AG08396 (cell line): ENCODE measurements at regions not wholly inside any gene's neighbourhood (a gene's known extent, or its start where the extent isn't known, plus 50 kb on each side); places are given as distances from the start of the nearest gene placed in this dataset.

Experiments
- DNase-seq: peaks from one replicate; pipeline ENCODE4 v3.0.0; 2012; ENCODE audit warnings: low spot score, mixed read lengths

DNA sequence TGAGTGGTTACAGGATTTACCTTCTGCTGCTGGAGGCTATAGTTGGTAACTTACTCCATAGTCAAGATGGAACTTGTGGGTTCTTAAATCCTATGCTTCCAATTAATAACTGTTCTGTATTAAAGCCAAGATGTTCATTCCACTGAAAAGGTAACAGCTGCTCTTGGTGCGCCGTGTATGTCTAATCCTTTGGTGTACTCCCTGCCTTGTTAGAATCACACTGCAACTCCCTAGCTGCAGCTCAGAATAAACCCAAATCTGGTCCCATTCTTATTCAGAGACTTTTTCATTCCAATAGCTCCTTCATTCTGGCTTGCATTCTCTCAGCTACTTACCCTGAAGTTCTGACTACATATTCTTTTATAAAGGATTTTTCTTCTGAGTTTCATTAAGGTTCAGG lies 1355.5 kb downstream of the MAT2B start:
- DNase-seq: no peak

DNA sequence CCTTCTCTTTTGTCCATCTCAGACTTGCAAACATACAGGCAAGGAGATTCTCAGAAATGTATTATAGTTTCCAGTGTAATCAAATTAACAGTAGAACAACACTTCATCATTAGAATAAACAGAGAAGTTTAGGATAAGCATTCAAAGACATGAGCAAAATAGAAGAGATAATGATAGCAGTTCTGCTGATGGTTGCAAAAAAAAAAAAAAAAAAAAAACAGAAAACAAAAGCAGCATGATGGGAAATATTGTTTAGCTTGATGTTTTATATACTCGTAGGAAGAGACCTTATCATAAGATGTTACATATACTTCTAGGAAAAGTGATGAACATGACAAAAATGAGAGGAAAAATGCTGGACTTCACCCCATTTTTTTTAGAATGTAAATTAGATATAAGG lies 1356.2 kb downstream of the MAT2B start:
- DNase-seq: no peak

DNA sequence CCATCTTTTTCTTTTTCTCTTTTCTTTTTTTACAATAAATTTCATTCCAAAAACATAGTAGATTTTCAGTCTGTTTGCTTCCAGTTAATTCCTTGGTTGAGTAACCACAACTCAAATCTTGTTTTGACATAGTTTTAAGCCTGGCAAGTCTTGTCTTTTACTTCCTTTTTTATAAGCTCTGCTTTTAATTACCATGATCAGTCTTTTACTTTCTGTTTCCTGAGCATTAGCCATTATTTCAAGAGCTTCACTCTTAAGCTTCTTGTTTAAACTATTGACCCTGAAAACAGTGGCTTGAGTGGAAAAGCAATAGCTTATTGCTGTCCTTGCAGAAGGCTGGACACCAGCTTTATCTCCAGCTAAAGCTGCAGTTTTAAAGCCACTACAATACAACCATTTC lies 1363.3 kb downstream of the MAT2B start:
- no peak for DNase-seq

DNA sequence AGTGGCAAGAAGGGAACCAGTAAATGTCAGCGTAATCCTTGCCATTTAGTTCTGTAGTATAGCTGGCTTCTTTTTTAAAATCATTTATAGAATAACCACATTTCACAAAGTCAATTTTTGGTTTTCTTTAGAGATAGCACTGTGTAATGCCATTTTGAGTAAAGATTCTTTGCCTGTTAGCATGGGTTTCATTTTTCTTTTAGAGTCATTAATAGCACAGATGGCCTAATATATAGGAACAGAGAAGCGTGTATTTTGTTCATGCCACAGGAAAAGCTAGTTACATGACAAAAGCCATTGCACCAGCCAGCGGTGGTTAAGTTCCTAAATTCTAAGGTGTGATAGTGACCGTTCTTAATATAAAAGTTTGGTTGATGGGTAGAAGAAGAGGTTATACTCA lies 1363.9 kb downstream of the MAT2B start:
- no peak for DNase-seq

DNA sequence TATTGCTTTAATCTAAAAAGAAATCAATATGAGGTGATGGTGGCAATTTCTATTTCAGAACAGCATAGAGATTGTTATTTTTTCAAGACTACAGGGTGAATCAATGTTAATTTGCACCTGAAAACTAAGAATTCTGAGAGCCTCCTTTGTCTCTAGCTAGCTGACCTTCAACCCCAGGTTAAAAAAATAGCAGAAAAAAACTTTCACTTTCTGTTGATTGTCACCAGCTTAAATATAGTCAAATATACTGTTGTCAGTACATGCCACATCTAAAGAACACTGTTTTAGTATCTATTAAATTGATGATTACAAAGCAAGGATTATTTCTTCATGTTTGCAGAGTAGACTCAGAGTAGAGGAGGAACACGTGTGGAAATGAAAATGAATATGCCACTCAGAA lies 1371.4 kb downstream of the MAT2B start:
- no peak for DNase-seq

DNA sequence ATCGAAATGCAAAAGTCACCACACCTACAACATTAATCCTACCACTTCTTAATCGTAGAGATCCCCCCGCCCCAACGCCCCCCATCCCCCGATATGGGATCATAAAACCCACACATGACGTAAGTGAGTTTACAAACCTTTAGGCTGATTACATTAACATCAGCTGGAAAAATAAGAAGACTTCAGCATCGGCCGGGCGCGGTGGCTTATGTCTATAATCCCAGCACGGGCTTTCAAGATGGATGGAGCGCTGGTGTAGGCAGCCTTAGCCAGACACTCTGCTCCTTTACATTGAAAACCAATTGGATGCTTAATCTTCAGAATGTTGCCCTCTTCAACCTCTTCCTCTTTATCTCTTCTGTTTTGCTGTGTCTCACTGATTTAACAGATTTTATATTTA lies 1376.0 kb downstream of the MAT2B start:
- no peak for DNase-seq

DNA sequence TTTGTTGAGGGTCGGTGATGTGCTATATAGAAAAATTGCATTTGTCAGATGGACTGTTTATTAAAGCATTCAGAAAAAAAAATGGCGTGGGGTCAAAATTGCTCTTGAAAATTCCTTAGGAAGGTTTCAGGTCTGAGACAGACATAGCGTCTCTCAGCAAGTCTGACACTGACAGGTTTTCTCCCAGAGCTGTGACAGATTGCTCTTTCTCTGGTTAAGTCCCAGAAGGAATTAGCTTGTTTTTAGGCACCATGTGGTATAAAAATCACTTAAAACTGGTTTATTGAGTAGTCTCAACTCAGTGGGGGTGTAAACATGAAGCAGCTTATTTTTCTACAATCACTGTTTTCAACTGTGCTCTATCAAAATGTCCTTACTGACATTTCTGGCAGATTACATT lies 1379.8 kb downstream of the MAT2B start:
- no peak for DNase-seq

DNA sequence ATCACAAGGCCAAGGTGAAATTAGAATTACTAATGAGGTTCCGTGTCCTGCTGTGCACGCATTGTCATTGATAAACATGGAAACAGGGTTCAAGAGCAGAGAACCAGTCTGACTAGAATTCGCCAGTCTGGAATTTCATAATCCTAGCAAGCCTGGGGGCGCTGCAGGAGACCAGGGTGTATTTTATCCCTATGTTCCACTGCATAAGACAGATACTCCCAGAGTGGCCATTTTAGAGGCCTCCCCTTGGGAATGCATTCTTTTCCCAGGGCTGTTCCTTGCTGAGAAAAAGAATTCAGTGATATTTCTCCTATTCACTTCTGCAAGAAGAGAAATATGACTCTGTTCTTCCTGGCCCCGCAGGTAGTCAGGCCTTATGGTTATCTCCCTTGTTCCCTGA lies 1387.7 kb downstream of the MAT2B start:
- no peak for DNase-seq

DNA sequence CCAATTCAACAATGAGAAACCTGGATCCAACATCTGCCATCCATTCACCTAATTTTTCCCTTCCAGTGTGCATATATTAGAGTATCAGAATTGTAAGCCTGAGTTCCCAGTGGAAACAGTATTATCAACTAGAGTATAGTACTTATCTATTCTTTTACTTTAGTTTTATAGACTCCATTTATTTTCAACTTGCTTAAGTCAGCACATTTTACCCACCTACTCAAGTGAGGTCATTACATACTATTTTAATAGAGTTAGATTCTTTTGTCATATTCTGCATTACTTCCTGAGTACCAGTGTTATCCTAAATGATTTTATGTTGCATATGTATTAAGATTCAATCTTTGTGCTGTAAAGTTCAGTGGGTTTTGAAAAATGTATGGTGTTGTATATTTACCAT lies 1393.3 kb downstream of the MAT2B start:
- DNase-seq: no peak

DNA sequence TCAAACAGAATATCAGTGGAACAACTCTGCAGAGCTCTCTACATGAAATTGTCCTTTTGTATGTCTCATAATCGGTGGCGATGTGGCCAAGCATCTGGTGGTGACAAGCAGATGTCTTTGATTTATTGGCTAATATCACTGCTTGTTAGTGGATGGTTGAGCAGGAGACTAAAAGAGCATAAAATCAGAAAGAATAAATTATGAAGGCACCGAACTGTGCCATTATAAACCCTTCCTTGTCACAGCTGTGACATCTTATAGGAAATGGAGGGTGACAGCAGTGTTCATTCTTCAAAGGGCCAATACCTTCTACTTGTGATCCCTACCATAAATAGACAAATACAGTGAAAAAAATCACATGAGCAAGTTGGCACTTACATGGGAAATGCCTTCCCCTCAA lies 1404.3 kb downstream of the MAT2B start:
- no peak for DNase-seq

DNA sequence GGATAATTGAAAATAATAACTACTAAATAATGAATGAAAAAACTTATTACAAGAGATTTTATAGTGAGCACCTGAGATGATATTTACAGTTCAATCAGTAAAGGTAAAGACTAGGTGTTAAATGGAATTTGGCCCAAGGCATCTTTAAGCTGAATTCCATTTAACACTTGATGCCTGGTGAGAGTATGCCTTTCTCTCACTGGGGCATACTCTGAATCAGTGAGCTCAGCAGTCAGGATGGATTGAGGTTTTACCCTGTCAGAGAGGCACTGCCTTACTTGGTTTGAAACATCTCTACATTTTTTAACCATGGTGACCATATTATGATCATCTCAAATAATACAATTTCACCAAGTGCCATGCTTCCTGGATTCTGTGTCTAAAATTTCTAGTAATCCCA lies 1416.3 kb downstream of the MAT2B start:
- no peak for DNase-seq

DNA sequence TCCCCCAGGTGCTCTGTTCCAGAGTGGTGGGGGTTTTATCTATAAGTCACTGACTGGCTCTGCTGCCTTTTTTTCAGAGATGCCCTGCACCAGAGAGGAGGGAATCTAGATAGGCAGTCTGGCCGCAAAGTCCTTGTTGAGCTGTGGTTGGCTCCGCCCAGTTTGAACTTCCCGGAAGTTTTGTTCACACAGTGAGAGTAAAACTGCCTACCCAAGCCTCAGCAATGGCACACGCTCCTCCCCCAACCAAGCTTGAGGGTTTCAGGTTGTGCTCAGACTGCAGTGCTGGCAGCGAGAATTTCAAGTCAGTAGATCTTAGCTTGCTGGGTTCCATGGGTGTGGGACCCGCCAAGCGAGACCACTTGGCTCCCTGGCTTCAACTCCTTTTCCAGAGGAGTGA lies 1428.6 kb downstream of the MAT2B start:
- DNase-seq: no peak

DNA sequence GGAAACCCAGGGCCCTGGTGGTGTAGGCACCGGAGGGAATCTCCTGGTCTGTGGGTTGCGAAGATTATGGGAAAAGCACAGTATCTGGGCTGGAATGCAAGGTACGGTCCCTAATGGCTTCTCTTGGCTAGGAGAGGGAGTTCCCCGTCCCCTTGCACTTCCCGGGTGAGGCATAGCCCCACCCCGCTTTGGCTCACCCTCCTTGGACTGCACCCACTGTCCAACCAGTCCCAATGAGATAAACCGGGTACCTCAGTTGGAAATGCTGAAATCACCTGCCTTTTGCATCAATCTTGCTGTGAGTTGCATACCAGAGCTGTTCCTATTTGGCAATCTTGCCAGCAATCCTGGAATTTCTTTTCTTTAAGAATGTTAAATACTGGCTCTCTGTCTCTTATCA lies 1429.1 kb downstream of the MAT2B start:
- no peak for DNase-seq

DNA sequence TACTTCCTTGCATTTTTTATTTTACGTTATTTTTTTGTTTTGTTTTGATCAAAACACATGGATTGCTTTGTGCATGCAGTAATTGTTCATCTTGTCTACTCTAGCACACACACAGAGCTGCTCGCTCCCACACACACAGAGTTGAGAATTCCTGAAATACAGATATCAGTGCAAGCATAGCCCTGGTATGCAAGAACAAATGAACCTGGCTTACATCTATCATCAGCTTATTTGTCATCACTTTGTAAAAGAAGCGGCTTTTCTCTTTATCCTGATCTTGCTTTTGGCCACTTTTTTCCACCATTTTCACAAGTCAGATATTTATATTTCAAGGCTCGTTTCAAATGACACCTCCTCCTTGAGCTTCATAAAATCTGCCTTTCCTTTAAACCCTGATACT lies 1435.7 kb downstream of the MAT2B start:
- no peak for DNase-seq

DNA sequence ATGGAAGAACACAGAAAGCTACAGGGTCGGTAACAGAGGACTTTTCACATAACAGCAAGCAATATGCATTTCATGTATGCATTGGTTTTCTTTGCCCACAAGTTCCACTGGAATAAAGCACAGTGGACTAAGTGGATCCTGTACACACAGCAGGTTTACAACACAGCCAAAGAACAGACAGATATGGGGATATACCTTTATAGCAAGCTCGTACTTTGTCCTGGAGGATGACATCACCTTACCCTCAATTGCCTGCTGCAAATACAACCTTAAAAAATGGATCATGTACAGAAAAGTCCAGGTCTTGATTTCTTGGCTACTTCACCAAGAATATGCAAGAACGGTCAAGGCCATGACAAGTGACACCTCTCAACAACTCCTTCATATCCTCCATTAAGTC lies 1445.5 kb downstream of the MAT2B start:
- no peak for DNase-seq

DNA sequence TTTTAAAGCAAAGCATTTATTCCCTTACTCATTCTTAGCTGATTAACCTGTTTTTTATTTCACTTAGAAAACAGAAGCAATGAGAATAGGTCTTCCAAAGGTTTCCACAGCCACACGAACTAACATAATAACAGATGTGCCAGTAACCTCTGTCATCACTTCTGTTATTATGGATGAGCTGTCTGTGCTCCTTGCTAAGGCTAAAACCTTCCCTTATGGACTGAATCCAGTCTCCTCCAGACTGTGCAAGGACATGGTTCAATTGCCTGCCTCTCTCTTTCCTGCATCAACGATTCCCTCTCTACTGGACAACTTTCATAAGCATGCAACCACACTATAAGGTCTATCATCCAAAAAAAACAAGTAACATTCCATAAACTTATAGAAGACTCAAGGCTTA lies 1446.2 kb downstream of the MAT2B start:
- no peak for DNase-seq

DNA sequence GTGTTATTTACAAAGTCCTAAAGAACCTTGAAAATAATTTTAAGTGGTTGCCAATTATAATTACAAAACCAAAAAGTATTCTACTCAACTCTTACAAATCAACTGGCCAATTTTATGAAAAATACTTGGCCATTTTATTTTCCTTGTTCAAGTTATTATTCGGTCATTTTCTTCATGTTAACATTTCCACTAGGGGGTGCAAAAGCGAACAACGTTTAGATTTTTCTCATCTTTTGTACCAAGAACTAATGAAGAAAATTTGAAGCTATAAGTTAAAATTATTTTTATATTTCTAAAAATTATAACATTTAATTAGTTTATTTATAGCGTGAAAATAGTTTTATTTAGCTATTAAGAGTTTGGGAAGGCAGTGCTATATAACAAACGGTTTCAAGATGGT lies 1453.3 kb downstream of the MAT2B start:
- DNase-seq: no peak

DNA sequence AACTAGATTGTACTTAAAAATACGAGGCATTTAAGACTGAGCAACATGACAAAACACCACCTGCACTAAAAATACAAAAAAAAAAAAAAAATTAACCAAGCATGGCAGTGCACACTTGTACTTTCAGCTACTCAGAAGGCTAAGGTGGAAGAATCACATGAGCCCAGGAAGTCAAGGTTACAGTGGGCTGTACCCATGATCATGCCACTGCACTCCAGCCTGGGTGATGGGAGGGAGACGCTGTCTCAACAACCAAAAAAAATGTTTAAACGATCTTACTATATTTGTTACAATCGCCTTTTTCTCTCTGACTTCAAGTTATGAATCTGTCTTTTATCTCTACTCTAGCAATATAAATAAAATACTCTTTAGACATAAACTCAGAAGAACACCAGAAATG lies 1454.3 kb downstream of the MAT2B start:
- no peak for DNase-seq

DNA sequence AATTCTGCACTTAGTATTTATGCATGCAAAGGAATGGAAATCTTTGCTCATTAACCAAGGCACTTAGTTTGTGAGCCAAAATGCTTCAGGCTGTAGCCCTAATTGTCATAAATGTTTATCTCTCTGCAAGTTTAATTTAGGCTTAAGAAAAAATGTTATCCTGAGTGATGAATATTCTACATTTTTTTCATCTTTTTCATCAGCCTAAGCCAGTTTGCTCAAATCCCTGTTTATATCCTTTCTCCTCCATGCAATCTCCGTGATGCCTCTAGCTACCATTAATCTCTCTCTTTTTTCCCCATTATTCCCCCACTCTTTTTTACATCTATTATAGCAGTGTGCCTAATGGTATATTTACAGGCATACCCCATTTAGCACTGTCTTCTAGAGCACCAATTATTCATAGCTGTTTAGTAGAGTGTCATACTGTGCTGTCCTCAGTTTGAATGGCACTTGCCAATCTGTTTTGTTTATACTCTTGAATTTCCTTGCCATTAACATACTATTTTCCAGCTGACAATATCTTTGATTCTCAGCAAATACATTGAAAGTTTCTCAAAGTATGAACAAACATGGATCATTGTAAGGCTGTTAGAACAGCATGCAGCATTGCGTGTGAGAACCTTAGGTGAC lies 1457.0 kb downstream of the MAT2B start:
- no peak for DNase-seq

DNA sequence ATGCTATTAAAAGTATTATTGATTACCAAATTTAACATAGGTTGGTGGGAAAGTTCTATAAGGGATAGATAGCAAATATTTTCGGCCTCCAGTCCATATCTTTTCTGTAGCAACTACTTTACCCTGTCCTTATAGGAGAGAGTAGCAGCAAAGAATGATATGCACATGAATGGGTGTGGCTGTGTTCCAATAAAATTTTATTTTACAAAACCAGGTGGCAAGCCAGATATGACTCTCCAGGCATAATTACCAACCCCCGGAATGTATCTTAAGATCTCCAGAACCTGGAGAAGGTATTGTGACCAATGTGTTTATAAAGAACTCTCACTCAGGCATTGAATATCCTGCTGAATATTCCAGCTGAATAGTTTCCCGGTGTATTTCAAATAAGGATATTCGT lies 1461.2 kb downstream of the MAT2B start:
- no peak for DNase-seq

DNA sequence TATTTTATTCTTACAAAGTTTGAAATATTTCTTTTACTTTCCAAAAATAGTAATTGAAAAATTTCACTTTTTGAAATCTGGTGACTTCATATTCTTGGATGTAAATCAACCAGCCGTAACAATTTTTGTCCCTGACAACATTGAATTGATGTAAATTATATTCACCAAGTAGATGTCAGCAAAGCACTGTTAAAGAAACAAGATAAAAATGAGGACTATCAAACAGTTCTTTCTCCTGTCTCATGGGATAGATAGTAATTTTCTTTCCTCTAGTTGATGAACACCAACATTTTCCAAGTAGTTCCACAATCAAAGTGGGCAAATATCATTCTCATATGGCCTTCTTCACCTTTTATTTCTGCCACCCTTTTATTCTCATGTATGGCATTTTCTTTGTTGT lies 1461.9 kb downstream of the MAT2B start:
- DNase-seq: no peak

DNA sequence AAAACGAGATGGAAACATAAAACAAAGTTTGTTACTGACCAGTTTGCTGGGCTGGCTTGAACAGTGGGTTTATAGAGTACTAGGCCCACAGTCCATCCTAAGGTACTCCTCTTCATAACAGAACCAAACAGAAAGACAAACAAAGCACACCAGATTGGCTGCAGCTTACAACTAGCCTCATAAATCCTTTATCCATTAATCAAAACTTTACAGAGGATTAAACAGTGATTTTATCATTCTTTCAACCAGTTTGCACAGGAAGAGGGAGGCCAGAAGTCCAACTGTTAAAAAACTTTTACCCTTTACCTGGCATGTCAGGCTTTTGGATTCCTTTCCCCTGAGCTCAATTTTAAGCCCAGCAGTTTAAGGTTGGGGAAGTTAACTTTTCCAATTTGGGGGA lies 1467.6 kb downstream of the MAT2B start:
- DNase-seq: no peak

DNA sequence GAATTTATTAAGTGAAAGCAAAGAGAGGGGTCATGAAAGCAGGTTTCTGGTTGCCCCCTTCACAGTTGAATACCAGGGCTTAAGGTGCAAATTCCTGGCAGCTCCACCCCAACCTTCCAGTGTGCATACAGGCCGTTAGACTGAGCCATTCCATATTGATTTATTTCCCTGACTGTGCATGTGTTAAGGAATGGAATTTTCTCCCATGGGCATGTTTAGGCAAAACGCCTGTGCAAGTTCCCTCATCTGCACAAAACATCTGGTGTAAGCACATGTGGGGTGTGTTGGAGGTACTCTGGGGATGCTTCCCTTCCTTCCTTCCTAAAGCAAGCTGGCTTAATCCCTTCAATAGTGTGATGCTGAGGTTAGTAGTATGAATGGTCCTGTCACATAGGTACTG lies 1470.6 kb downstream of the MAT2B start:
- DNase-seq: no peak

DNA sequence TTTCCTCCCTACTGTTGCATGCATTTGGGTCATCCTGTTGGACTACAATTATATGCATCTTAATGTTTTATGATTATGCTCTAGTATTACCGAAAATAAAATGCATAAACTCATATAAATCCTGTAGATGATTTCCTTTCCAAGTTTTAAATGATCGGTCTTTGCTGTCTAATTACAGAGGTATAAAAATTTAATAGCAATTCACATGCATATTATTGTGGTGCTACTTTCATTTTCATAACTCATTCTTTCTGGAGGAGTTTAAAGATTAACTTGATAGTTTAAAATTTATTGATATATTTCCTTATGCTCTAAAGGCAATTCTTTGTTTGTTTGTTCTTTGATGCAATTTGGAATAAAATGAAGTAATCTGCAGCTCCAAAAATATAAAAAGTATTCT lies 1475.1 kb downstream of the MAT2B start:
- DNase-seq: no peak

DNA sequence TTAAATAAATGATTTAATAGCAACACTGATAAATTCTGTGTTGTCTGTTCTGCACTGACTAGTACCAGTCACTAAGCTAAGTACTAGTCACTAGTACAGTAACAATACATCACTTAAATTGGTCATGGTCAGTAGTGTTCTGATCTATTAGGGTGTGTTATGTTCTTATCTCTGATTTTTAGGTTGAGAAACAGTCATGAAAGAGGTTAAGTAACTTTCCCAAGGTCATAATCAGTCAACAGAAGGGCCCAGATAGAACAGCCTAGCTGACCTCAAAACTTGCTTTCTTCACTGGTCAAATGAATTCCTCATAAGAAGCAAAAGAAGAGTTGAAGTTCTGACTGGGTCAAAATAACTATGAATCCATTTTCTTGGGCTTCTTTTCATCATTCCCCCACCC lies 1492.7 kb downstream of the MAT2B start:
- no peak for DNase-seq
